ACHN (cell line): ENCODE measurements at regions not wholly inside any gene's neighbourhood (a gene's known extent, or its start where the extent isn't known, plus 50 kb on each side); places are given as distances from the start of the nearest gene placed in this dataset.
A peak's percentile ranks its signal among the peaks of the same experiment; 100 is the strongest.

Source experiments
- DNase-seq: peaks from one replicate; pipeline ENCODE4 v3.0.0-alpha.2; 2015
- in situ Hi-C: cut with HindIII; loops from 2 replicates; pipeline ENCODE4 v1.10.0; 2017; ENCODE audit warnings: low sequenced_read_pairs, low pct_ligation_motif_present, low pct_unique_long_range_greater_than_20kb

DNA sequence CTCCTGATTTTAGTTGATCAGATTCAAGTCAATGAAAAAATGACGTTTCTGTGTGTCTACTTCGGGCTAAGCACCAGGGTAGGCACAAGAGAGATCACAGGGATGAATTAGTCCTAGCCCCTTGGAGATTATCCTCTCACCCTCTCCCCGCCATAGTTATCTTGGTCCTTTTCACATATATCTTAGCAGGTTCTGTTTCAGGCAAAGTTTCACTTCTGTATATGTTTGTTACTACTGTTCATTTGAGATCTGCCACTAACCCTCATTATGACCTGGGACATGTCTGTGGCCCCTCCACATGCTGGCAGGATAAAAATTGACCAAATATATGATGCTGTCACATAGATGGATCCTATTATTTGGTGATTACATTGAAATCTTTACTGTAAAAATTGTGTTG is 186.1 kb downstream of the AASDHPPT start:
- in situ Hi-C loops, result no loop called here
- no peak for DNase-seq

DNA sequence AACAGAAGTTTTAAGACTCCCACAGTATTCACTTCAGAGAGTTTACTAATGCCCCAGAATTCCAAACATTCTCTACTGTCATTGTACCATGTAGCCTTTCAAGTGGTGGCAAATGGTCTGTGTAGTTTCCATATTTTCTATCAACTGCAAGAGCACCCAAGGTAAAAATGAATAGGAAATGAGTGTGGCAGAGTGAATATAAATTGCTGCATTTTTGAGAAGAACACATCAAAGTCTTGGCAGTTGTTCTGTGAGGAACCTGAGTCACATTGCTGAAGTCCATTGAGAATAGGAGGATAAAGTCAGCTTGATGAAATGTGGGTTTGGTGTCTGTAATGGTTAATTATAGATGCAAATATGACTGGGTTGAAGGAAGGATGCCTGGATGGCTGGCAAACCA is 193.6 kb downstream of the AASDHPPT start:
- in situ Hi-C loops, result no loop called here

DNA sequence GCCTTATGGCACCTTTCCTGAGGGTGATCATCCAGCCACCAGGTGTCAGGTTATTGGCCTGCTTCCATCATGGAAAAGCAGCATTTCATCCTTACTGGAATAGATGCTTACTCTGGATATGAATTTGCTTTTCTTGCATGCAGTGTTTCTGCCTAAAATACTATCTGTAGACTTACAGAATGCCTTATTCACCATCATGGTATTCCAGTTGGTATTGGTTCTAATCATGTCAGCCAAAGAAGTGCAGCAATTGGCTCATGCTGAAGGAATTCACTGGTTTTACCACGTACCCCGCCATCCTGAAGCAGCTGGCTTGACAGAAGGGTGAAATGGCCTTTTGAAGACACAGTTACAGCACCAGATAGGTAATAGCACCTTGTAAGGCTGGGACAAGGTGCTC is 194.2 kb downstream of the AASDHPPT start:
- in situ Hi-C loops, result no loop called here
- DNase-seq, result no peak

More for the DNA sequence above, 193.6 kb downstream of the AASDHPPT start:
- DNase-seq, result peak; percentile 2

DNA sequence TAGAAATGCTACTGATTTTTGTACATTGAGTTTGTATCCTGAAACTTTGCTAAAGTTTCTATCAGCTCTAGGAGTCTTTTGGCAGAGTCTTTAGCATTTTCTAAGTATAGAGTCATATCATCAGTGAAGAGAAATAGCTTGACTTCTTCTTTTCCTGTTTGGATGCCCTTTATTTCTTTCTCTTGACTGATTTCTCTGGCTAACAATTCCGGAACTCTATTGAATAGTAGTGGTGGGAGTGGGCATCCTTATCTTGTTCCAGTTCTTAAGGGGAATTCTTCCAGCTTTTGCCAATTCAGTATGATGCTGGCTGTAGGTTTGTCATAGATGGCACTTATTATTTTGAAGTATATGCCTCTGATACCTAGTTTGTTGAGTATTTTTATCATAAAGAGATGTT is 197.7 kb downstream of the AASDHPPT start:
- no peak for DNase-seq
- in situ Hi-C loops, result no loop called here

DNA sequence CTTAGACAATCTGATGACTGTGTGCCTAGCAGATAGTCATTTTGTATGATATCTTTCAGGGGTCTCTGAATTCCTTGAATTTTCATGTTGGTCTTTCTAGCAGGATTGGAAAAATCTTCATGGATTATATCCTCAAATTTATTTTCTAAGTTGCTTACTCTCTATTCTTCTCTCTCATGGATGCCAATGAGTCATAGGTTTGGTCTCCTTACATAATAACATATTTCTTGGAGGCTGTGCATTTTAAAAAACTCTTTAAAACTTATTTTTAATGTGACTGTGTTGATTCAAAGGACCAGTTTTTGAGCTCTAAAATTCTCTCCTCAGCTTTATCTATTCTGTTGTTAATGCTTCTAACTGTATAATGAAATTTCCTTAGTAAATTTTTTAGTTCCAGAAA is 198.7 kb downstream of the AASDHPPT start:
- no peak for DNase-seq
- in situ Hi-C loops, result no loop called here

DNA sequence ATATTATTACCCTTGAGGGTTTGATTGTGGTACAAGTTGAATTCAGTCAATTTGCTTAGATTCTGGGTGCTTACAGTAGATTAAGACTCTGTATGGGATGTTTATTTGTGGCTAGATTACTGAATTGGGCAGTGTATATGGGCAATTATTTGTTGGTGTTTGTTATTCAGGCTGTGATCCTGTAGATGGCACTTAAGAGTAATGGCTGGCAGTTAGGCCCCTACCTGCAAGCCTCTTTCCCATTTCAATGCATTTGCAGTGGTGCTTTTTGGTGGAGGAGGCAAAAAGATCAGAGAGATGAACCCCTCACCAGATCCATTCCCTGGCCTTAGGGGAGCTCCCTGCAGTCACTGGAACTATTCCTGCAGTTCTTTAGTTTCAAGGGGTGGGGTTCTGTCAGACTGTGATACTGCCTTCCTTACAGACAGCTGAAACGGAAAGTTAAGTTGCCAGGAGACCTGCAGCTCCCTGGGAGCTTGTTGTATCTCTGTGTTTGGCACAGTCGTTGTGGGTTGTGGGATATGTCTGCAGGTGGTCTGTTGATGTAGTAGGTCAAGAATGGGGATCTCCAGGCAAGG is 199.5 kb downstream of the AASDHPPT start:
- DNase-seq, result peak; percentile 21
- in situ Hi-C loops, result no loop called here

DNA sequence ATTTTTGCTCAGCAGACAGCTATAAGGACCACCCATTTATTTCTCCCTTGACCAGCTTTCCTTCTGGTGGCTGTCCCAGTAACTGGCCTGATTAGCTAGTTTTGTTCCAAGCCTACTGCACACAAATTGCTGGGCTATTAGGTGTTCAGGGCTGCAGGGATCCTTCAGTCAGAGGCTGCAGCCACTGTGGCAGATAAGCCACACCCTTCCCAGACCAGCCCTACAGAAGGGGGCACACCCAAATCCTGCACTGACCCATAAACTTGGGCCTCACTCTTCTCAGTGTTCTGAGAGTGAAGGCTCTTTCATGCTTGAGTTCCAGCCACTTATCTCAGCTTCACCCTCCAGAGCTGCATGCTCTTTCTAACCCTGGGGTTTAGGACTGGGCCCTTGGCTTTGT is 200.0 kb downstream of the AASDHPPT start:
- DNase-seq, result no peak
- in situ Hi-C loops, result no loop called here

DNA sequence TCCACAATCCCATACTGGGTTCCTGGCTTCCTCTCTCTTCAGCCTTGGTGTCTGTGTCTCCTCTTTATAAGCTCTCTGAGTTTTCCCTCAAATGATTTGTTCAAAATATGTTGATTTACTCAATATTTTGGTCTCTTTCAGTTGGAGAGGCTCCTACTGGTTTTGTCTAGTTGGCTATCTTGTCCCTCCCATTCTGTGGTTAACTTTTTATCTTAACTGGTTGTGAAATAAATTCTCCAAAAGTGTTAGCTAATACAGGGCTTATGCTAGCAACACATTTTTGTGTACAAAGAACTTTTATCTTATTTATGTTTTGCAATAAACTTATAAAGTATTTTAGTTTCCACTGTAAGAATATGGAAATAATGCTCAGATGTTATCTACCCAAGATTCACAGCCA is 200.9 kb downstream of the AASDHPPT start:
- no peak for DNase-seq
- in situ Hi-C loops, result no loop called here

DNA sequence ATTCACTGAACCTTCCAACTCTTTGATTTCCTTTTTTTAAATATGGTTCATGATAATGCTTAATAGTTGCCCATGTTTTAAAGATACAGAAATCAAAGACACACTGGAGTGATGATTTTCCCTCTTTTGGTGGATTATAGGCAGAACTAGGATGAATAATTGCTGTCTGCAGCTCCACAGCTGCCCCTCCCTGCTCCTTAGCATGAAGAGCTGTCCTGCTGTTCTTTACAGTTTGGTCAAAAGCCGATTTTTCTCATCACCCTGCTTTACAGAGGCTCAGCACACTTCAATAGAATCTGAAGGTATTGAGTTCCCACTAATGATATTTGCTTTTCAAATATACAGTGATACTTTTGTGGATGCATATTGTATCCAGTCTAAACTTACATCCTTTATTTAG is 202.6 kb downstream of the AASDHPPT start:
- no peak for DNase-seq
- in situ Hi-C loops, result no loop called here

DNA sequence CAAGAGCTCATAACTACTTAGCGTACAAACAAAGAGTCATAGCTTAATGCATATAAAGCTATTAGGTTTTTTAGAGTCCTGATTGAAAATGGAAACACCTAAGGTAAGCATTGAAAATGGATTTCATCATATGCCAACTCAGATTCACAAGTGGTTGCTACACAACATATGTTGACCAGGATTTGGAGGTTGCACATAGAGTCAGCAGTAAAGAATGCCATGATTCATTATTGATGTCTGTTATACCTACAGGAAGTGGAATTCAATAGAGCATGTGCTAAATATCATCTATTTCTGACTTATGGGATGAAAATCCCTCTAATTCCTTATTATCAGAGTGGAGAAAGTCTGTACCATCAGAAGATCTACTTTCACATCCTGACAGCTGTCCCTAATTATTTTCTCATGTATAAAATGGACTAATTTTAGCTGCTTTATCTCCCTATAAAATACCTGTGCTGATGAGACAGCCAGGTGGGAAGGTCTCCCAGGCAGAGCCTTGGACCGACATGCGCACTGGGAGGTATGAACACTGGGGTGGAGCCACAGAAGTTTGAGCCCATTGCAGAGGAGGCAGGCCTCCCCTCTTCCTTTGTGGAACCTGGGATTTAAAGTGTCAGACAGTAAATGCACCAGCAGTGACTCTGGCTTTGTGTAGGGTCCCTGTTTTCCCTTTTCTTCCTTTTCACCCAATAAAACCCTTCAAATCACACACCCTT is 204.2 kb downstream of the AASDHPPT start:
- in situ Hi-C loops, result no loop called here
- DNase-seq, result peak; percentile 70

DNA sequence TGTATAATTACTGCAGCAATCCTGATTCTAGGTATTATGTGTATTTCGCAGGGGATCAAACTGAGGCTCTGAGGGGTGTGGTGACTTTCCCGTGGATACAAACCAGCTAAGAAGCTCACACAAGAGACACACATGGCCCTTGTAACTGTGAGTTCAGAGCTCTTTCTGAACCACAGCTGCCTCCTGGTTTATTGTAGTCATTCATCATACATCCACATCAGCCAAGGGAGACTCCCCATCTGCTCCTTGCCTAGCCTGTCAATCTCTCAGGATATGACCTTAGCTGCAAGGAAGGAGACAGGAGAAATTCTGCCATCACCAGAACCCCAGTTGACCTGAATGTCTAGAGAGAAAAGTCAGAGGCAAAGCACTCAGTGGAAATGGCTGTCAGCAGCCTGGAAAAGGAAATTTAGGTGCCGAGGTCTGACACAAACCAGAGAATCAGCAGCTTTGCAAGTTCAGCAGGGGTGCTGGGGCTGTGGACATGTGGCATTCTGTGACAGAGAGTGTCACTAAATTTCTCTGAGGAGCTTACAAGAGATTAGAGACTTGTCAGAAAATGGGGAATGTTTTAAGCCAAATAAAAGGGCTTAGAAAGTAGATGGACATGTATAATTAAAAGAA is 209.5 kb downstream of the AASDHPPT start:
- in situ Hi-C loops, result no loop called here
- DNase-seq, result no peak

DNA sequence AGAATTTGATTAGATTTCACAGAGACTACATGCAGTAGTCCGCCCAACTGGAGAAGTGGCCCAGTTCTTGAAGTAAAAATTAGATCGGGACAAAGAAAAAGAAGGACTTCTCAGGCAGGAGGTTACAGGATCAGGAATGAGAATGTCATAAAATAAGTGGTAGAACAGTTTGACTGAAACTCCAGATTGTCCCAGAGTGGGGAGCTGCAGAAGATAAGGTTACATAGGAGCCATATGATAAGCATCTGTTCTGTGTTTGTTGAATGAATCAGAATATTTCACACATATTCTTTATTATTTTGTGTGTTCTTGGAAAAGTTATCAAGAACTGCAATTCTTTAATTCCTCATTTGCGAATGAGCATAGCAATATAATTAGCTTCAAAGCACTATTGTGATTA is 210.6 kb downstream of the AASDHPPT start:
- DNase-seq, result no peak
- in situ Hi-C loops, result no loop called here

DNA sequence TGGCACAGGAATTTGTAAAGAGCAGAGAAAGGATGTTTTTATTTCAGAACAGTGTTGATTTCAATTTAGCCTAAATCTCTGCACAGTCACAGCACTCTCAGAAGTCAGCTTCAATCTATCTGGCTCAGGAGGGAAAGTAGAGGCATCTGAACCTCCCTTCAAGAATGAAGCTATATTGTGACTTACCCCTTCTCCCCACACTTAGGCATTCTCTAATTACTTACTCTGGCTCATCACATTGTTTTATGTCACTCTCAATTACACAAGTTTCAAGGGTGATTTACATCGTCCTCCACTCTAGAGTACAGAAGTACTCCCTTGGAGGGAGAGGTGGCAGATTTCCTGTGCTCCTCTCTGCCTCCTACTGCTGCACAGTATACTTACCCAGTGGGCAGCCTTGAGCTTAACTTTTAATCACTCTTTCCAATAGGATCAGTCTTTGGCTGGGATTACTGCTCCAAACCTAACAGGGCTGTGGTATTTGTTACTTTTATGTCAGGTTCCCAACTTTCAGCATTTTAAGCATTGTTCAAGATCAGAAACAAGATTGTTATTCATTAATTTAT is 211.4 kb downstream of the AASDHPPT start:
- in situ Hi-C loops, result no loop called here
- DNase-seq, result no peak

DNA sequence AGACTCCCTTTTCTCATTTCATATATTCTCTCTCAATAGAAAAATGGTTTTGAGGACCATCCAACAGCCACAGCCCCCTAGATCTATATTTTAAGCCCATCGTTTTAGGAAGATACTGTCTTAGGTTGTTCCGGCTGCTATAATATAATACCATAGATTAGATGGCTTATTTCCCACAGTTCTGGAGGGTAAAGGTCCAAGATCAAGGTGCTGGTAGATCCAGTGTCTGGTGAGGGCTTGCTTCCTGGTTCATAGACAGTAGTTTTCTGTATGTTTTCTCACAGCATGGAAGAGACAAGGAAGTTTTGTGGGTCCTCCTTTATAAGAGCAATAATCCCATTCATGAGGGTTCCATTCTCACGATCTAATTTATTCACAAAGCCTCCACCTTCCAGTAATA is 215.1 kb downstream of the AASDHPPT start:
- in situ Hi-C loops, result no loop called here
- DNase-seq, result no peak

DNA sequence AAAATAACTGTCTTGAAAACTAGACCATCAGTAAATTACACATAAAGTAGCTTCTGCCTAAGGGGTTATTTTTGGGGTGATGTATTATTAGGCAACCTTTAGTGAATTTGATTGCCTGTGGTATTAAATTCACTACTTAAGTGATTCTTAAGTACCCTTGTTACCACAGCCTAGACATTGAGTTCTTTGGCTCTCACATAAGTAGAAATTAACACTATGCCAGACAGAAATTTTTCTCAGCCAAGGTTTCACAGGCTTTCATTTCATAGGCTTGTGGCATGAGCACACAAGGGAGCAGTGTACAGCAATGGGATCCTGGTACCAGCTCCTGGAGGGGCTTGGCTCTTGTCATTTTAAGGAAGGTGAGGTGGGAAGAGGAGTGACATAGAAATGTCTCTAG is 218.5 kb downstream of the AASDHPPT start:
- DNase-seq, result no peak
- in situ Hi-C loops, result no loop called here

DNA sequence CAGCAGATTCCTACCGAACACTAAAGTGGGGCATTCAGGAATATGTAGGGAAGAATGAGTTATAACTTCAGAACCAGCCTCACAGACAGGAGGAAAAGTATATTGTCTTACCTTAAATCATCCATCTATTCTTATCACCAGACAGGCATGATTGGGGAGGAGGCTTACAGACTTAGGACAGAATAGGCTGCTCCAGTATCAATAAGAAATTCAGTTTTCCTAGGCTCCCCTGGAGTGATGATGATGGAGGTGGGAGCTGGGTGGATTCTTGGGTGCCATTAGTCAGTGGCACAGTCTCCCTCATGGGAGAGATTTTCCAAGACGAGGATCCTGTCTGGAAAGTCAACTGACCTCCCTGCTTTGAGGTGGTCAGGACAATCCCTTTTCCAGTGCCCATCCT is 225.0 kb downstream of the AASDHPPT start:
- in situ Hi-C loops, result no loop called here
- no peak for DNase-seq

DNA sequence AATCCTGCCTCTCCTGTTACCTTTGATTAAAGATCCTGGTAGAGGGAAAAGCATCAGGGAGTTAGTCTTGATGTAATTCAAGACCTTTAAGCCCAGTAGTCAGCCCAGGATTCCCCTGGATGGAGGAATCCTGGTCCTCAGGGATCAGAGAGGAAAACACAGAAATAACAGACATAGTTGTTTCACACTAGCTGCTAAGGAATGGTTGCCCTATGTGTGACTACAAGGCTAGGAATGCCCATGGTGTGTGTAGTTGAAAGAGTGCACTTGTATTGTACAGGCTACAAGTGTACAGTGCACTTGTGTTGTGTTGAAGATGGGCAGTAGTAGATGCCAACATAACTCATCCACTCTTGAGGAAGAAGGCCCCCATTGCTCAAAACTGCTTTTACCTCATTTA is 226.8 kb downstream of the AASDHPPT start:
- DNase-seq, result no peak
- in situ Hi-C loops, result no loop called here

DNA sequence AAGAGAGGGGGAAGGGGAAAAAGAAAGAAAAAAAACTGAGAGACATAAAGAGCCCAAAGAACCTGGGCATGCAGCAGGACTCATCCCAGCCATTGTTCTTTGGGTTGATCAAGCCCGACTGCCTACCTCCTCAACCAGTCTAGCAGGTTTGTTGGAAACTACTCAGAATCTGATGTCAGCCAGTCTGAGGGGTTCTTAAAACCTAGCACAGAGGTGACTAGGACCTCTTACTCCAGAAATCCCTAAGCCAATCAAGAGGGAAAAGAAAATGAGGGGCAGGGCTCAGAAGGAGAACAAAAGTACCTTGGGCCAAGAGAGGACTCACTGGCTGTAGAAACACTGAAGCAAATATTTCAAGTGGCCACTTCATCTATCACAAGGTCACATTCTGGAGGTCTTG is 228.0 kb downstream of the AASDHPPT start:
- no peak for DNase-seq
- in situ Hi-C loops, result no loop called here

DNA sequence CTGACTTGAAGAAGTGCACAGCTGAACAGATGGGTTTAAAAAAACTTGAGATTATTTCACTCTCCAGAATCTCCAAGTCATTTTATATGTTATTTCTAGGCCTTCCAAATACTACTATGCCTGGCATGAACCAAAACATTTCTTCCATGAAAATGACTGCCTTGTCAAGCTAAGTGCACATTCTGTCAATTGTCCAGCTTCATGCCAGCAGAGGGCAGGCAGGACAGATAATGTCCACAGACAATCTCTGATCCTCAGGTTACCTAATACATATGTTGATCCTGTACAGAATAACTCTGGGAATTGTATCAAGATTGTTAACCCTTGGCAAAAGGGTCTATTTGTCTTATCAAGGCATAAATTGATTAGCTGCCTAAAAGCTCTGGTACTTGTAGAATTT is 229.5 kb downstream of the AASDHPPT start:
- peak; percentile 32 for DNase-seq
- in situ Hi-C loops, result no loop called here
